Stimulated activated CD4-positive, alpha-beta T cell treated with anti-CD3 and anti-CD28 coated beads, TNF-alpha, amount 100 ng/mL, for 24 hours (primary cell): ENCODE measurements at regions not wholly inside any gene's neighbourhood (a gene's known extent, or its start where the extent isn't known, plus 50 kb on each side); places are given as distances from the start of the nearest gene placed in this dataset.

ENCODE experiments used
- DNase-seq, 3 experiments: peaks; one replicate each; pipeline ENCODE4 v3.0.0-alpha.2; 2020; ENCODE audit warnings: low read depth in 3 of 3

DNA sequence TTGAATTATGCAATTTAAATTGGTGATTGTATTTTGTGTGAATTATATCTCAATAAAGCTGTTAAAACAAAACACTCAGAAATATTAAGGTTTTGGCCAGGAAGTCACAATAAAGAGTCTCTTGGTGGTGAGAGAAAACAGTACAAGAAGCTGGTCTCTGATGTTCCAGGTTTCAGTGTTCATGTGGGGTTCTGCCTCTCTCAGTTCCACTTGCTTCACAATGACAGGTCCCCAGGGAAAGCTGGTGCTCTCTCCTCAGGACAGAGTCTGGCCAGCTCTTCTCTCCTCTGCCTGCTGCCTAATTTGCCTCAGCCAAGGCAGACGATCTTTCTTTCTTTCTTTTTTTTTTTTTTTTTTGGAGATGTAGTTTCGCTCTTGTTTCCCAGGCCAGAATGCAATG, 342.9 kb upstream of the PLXNA2 start:
- no peak for DNase-seq

DNA sequence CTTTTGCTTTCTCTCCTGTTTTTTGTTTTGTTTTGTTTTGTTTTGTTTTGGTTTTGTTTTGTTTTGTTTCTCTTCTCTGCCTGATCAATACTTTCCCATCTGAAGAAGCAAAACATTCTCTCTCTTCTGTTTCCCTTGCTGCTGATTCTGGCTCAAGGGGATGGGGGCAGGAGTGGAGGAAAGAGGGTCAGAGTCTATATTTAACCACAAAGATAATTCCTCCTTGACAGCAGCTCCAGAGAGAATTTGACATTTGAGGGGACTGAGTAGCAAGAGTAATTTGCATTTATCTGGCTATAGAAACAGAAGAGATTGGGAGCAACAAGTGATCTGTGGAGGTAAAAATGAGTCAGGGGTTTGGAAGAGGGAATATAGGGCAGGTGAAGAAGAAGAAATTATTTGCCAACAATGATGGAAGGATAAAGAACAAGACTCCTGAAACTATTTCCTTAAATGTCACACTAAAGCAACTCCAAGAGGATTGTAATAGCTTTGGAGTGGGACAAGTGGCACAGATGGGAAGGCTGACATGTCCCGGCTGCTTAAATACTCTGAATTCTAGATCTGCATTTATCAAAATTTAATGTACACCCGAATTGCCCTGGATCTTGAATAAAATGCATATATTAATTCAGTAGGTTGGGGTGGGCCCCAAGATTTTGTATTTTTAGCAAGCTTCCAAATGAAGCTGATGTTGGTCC, 349.3 kb upstream of the PLXNA2 start:
- DNase-seq = no peak

DNA sequence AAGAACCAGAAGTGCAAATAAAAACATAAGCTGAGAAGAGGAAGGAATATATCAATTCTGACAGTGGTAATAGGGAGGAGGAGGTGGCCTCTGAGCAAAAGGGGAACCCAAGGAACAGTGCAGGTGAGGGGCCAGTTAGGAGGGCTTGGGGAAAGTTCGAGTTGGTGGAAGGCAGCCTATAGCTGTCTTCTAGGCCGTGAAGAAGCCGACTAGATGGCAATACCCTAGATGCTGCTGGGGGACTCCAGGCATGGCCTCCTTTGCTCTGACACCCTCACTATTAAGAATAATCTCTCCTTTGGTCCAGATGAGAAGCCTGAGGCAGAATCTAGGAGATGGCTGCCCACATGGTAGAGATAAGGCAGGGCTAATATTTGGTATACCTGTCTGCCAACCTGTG, 351.1 kb upstream of the PLXNA2 start:
- DNase-seq = no peak

DNA sequence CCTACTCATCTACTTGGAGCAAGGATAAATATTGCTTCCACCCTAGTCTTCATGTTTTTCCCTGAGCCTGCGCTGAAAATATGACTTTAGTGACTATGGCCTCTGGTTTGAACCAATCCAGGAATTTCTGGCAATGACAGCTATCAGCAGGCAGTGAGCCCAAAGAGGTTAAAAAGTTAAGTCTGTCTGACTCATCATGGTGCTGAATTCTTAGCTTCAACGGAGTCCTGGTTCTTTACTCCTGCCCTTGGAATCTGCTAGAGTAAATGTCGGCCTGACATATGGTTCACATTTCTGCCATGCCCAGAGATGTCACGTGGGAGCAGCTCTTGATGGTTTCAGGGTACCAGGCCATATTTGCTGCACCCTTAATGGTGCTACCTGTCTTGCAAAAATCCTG, 351.6 kb upstream of the PLXNA2 start:
- DNase-seq = no peak

DNA sequence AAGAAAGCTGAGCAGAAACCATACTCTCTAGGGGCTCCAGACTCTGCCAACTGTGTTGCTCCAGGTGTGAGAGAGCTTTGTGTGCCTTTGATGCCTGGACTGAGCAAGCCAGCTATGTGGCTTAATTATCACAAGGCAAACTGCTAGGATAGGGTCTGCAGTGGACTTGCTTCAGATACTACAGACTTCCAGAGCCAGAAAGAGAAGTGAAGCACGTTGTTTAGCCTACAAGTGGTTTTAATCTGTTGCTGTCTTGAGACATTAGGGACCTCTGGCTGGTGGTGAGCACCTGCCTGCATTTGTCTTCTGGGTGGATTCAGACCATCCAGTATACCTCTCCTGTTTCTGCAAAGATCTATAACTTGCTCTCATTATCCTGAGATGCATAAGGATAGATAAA, 353.4 kb upstream of the PLXNA2 start:
- no peak for DNase-seq

DNA sequence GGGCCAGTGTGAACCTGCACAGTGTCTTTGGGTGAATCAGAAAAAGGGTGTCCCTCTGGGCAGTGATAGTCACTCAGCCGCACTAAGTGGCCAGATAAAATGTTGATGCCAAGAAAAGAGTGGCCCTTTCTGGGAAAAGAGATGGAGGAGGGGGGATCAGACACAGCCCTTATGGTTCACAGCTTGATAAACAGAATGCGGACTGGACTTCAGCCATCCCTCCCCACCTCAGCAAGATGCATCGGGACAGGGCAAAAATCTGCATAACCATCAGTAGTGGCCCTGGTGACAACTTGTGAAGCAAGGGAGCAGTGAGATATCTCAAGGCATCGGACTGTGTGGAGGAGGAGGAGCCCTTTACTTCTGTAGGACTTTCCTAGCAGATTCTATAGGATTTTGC, 353.8 kb upstream of the PLXNA2 start:
- no peak for DNase-seq

DNA sequence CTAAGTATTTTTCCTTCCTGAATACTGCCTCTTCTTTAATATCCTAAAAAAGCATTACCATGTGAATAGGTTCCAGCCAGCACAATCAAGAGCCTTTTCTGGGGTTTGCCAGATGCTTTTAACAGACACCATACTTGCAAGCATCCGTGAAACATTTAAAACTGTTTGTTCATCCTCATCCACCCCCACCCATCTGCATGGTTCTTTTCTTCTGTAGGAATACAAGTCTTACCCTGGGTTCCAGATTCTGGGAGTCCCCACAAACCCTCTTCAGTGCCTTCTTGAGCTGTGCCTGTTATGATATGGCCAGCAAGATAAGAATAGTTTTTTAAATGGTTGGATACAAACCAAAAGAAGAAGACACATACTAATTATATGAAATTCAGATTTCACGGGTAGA, 354.9 kb upstream of the PLXNA2 start:
- DNase-seq = no peak

DNA sequence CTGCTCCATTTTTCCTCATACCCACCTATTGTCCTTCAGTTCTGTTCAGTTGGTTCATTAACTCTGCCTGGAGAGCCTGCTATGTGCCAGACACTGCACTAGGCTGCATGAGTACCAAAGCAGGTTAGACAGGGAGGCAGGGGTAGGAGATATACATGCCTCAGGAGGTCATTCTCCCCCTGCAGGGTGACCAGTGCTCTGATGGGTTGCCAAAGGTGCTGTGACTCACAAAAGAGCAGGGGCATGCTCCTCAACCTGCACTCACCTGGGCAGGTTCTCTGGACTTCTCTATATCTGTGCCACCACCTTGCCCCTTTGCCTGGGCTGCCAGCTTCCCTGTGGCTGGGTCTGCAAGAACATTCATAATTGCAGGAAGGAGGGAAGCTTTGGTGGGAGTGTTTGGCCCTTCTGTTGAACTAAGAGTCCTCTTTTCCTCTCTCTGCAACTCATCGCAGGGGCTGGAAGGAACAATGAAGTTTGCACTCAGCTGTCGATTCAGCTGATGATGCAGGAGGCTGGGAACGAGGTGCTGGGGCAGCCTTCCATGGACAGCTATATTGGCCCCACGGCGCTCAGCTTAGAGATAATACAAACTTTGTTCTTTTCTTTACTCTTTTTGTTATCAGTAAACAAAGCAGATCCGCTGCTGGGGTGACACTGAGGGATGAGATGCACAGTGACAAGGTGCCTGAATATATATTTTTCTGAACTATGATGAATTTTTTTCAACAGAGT, 356.4 kb upstream of the PLXNA2 start:
- DNase-seq = no peak

DNA sequence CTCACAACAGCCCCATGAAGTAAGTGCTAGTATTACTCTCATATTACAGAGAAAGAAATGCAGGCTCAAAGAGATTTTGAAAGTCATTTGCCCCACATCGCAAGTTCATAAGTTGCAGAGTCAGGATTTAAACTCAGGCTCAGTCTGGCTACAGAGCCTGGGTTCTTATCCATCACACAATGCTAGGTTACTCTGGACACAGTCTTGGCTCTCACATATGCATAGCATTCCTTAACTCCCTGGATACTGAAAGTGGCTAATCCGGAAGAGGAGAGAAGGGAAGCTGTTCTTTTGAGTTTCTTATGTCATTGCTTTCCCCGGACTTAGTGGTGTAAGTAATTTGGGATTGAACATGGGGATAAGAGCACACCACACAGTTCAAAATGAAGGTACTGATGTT, 357.4 kb upstream of the PLXNA2 start:
- DNase-seq = no peak

DNA sequence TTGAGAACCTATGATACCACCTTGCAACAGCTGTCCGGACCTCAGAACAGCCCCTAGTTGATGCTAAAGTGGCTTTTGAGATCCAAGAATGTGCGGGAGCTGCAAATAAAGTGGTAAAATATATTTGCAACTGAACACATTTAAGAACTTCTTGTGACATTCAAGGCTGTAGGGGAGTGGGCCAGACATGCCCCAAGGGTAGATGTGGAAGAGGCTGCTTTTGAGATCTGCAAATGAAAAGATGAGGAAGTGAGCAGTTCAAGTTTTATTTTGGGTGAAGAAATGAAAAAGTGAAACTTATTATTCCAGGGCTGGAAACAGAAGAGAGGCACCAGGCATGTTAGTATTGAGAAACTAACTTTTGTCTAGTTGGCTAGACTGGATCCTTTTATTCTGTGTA, 359.5 kb upstream of the PLXNA2 start:
- DNase-seq = no peak

DNA sequence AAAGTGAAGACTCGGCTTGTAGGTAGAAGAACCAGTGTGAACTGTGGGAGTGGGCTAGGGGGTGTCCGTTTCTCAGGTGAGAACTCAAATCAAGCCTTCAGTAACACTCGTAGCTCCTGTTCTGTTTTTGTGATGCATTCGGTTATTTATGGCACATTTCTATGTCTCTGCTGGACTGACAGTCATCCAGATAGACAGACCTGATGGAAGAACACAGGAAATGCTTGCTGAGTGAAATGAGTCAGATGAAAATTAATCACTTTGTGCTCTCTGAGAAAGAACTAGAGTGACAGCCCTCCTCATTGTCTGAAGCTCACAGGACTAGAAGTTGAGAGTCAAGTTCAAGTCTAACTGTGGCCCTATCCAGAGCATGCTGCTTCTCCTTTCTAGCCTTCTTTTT, 360.1 kb upstream of the PLXNA2 start:
- DNase-seq = no peak

DNA sequence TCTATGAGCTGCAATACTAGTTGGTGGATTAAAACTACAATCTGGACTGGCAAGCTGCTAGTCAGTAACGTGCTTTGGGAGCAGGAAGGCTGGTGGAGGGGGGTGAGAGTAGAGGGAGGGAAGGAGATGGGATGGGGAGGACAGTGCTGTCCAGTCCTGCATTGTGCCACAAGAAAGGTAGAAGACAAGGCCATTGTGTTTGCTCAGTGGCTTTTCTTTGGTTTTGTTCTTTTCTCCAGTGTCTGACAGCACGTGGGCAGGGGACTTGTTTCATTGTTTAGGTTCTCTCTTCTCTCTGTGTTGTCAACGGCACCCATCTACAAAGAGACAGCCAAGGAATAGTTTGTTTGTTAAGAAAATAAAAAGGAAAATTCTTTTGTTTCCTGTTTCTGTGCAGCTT, 362.8 kb upstream of the PLXNA2 start:
- no peak for DNase-seq

DNA sequence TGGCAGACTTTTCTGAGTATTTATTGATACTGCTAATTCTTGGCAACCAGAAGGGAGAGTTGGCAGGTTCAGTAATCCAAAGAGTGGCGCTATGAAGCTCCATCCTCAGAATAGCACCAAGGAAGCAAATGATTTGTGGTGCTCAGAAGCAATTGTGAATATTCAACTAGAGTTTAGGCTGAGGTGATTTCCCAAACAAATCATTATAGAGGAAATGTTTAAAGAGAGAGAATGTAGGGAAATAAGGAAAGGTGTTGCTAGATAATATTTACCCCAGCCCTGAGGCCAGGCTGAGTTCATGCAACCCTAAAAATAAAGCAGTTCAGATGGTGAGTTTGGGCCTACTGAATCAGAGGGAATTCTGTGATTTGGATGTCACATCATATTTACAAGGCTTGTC, 363.4 kb upstream of the PLXNA2 start:
- no peak for DNase-seq

DNA sequence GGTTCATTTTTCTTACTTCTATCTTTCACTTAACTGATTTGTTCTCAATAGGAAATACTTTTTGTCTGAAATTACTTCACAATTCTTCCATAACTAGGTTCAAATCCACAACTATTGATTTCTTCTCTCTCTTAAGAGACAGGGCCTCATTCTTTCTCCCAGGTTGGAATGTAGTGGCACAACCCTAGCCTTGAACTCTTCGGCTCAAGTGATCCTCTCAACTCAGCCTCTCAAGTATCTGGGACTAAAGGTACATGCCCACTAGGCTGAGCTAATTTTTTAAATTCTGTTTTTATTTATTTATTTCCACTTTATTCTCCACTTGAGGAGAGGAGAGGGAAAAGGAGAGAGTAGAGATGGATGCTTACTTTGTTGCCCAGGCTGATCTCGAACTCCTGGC, 370.4 kb upstream of the PLXNA2 start:
- no peak for DNase-seq

DNA sequence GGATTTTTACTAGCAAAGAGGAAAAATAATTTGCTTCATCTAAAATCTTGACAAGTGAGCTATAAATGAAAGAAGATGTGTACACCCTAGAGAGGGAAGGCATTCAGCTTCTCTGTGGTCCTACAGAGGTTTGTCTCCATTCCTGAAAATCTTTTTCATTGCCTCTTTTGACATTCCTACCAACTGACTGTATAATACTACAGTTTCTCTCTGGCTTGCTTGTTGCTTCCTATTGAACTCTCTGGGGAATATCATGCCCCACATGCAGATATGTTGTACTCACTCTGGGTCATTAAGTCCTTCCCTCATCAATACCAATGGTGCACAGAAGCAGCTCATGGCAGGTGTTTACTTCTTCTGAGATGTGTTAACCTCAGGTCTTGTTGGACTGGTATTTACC, 371.2 kb upstream of the PLXNA2 start:
- DNase-seq = no peak

DNA sequence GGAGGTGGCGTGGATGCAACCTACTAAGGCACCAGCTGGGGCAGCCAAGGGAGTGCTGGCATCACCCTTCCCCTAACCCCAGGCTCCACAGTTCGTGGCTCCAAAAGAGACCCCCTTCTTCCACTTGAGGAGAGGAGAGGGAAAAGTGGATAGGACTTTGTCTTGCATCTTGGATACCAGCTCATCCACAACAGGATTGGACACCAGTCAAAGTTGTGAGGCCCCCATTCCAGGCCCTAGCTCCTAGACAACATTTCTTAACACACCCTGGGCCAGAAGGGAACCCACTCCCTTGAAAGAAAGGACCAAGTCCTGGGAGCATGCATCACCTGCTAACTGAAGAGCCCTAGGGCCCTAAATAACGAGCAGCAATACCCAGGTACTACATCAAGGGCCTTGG, 372.6 kb upstream of the PLXNA2 start:
- no peak for DNase-seq

DNA sequence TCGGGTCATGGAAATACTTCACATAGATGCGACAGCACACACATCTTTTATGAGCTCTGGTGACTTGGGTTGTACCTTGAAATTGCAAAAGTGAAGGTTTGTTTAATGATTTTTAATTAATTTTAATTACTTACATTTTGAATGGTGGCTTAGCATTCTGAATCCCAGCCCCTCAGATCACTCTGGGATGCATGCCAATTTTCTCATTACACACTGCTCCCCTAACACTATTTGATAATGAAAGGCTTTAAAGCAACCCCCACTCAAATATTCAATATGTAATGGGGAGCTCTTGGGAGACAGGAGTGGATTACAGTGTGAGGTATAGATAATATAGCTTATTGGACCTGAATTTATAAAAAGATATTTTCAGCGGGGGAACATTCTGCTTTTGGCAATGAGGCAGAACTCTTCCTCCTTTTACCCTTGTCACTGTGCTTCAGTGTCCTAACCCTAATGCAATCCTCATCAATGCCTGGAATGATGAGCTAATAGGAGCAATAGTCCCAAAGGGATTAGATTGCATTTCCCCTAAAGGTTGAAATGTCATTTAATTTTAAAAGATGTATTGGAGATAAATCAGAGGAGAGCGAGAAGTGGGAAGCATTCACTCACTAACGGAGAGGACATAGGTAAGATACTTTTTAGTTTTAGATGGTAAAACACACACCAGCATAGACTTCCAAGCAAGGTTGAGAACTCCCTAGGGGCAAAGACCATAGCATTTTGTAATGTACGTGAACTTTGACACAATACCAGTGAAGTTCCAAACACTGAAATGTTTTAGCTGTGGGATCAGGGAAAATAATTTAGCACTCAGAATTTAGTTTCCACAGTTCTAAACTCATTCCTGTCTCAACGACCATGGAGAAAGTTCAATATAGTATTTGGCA, 384.1 kb upstream of the PLXNA2 start:
- no peak for DNase-seq

DNA sequence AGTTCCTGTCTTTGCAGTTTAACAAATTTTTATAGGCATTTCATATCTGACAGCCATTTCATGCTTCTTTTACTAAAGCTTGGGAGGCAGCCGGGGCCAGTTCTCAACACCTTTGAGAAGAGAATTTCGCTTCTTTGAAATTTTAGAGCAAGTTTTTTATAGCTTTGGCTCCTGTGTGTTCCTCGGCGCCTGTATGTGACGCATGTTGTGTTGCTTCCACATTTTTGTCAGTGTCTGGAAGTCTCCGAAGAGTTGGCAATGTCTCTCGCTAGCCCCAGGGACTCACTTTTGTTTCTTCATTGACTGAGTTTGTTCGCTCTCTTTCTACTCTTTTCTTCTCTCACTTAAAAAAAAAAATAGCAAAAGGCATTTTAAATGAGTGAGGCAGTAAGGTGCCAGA, 386.9 kb upstream of the PLXNA2 start:
- no peak for DNase-seq

DNA sequence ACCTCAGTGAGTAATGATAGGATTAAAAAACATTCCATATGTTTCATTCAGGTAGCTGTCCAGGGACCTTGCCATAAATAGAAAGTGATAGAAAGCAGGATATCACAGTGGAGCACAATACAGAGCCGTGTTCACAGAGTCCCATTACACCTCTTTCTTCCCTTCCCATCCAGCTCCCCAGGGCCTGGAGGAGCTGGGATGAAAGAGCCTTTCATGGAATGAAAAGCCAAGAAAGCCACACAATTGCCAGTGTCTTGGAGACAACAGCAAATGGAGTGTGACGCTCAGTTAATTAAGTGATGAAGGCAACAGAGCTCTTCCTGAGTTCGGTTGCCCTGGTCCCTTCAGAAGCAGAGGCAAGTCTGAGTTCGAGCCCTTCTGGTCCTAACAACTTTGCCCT, 387.3 kb upstream of the PLXNA2 start:
- DNase-seq = no peak

DNA sequence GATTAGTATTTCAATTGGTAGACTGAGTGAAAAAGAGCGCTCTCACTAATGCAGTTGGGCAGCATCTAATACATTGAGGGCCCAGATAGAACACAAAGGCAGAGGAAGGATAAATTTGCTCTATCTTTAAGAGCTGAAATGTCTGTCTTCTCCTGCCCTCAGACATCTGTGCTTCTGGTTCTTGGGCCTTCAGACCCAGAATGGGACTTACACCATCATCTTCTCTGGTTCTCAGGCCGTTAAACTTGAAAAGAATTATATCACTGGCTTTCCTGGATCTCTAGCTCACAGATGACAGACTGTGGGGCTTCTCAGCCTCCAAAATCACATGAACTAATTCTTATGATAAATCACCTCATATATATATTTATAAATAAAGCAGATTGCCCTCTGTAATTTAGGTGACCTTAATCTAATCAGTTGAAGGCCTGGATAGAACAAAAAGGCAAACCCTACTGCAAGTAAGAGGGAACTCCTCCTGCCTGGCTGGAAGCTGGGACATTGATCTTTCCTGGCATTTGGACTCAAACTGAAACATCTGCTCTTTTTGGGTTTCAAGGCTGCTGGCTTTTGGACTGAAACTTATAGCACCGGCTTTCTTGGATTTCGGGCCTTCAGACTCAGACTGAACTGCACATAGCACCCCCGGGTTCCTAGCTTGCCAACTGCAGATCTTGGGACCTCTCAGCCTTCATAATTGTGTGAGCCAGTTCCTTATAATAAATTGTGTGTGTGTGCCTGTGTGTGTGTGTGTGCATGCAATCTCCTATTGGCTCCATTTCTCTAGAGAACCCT, 390.4 kb upstream of the PLXNA2 start:
- no peak for DNase-seq

DNA sequence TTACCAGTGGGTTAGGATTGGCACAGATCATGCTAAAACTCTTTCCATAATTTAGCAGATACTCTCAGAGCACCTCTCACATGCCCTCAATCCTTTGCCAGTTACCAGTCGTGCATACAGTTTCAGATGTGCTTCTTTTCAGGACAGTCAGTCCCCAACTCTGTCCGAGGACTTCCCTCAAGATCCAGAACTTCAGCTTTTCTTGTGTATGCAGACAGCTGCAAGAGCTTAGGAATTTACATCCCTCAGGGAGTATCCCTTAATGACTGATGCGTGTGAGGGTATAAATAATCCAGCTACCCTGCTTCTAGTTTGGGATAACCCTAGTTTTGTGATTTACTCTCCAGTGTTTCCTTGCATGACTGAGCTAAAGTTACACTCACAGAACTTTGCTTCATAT, 393.0 kb upstream of the PLXNA2 start:
- DNase-seq = no peak

DNA sequence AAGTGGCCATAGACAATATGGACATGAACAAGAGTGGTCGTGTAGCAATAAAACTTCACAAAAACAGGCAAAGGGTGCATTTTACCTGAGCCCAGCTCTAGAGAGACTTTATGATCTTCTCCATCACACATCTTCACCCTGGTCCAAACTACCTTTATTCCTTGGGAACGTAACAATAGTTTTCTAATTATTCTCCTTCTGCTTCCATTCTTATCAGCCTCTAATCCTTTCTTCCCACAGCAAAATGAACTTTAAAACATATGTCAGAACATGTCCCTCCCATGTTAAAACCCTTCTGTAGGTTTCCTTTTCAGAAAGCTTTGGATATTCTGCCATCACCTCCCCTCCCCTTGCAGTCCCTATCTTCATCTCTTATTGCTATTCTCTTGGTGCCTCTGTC, 395.2 kb upstream of the PLXNA2 start:
- no peak for DNase-seq
